ENCODE measurements at regions not wholly inside any gene's neighbourhood (a gene's known extent, or its start where the extent isn't known, plus 50 kb on each side); places are given as distances from the start of the nearest gene placed in this dataset.

DNA sequence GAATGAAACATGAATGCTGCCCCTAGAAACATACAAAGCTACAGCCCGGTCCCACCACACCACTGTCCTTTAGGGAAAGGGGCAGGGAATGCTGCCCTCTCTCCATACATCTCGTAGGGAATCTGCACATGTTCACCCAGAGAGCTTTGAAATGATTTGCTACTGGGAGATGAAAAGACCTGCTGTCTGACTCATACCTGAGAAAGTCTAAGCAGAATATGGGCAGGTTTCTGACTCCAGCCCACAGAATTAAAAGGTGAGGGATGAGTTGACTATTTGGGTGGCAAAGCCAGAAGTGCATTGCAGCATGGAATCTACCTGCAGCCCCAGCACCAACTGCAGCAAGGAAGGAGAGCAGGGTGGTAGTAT is 297.9 kb downstream of the TLE1 start:
- TF ChIP-seq CTCF (IDR thresholded peaks at IDR 0.05; ENCODE audit: control extremely low read depth in 1 of 3, insufficient read depth in 1 of 3, low read depth in 1 of 3, low read length in 3 of 3) (no peak), MAFK (IDR thresholded peaks at IDR 0.05; ENCODE audit: low read depth, low read length) (no peak), NANOG (IDR thresholded peaks at IDR 0.05; ENCODE audit: insufficient read depth, low read depth, low read length, poor library complexity, severe bottlenecking) (no peak), SIRT6 (IDR thresholded peaks at IDR 0.05; ENCODE audit: low read length) (no peak), EZH2 (IDR thresholded peaks at IDR 0.05; ENCODE audit: low read depth, low read length, severe bottlenecking) (no peak), TAF1 (IDR thresholded peaks at IDR 0.05; ENCODE audit: low read depth, low read length) (no peak), CREB1 (IDR thresholded peaks at IDR 0.05) (no peak), JUND (IDR thresholded peaks at IDR 0.05; ENCODE audit: low read length) (no peak), YY1 (IDR thresholded peaks at IDR 0.05; ENCODE audit: low read depth, low read length) (no peak), JUN (IDR thresholded peaks at IDR 0.05; ENCODE audit: low read depth, low read length) (no peak), POLR2A (IDR thresholded peaks at IDR 0.05; ENCODE audit: control extremely low read depth in 1 of 2, low read depth in 2 of 2, low read length in 2 of 2) (no peak)
